Testis (tissue), 2 donors: ENCODE measurements at regions not wholly inside any gene's neighbourhood (a gene's known extent, or its start where the extent isn't known, plus 50 kb on each side); places are given as distances from the start of the nearest gene placed in this dataset.

Source experiments
- DNase-seq: peaks from one replicate; pipeline ENCODE4 v3.0.0-alpha.2; 2019
- H3K27ac ChIP-seq, 2 donors: fragments of 200-600 bp; sonication (generic); one replicate each; pipeline ENCODE4 v1.5.1; 2019
- H3K27me3 ChIP-seq: fragments of 200-600 bp; sonication (generic); one replicate; pipeline ENCODE4 v1.5.1; 2019
- H3K36me3 ChIP-seq: fragments of 200-600 bp; sonication (generic); one replicate; pipeline ENCODE4 v1.5.1; 2017; ENCODE audit warnings: low read depth; ENCODE audit errors: missing control alignments
- H3K4me1 ChIP-seq: fragments of 200-600 bp; sonication (generic); one replicate; pipeline ENCODE4 v1.5.1; 2019
- H3K4me3 ChIP-seq, 2 donors: fragments of 200-600 bp; sonication (generic); one replicate each; pipeline ENCODE4 v1.5.1; 2017 to 2019
- H3K9me3 ChIP-seq: fragments of 200-600 bp; sonication (generic); one replicate; pipeline ENCODE4 v1.5.1; 2017
- POLR2A ChIP-seq: fragments of 450-650 bp; IDR thresholded peaks from one replicate; pipeline ENCODE4 v1.6.1; 2017; ENCODE audit warnings: antibody characterized with exemption, mild to moderate bottlenecking, moderate library complexity
- whole genome bisulfite sequencing, 2 donors: methylation state at CpG; one replicate each; pipeline ENCODE4 v1.1.5; 2018; 5-methylcytosine and 5-hydroxymethylcytosine counted together
- intact Hi-C: fragments of 100-400 bp; cut with DNase I; formaldehyde crosslinking; loops from one replicate; pipeline ENCODE4 v1.15.1; 2023; ENCODE audit warnings: low total_unique reads
- TF ChIP-seq, protein P1 (sequence below), 3 experiments: fragments of 450-650 bp in 2 of 3; fragments of 200-600 bp in 1 of 3; sonication (generic) in 1 of 3; IDR thresholded peaks; one replicate each; pipeline ENCODE4 v1.5.1; 2016 to 2019; ENCODE audit warnings: antibody characterized with exemption in 3 of 3, mild to moderate bottlenecking in 2 of 3, moderate library complexity in 1 of 3

DNA sequence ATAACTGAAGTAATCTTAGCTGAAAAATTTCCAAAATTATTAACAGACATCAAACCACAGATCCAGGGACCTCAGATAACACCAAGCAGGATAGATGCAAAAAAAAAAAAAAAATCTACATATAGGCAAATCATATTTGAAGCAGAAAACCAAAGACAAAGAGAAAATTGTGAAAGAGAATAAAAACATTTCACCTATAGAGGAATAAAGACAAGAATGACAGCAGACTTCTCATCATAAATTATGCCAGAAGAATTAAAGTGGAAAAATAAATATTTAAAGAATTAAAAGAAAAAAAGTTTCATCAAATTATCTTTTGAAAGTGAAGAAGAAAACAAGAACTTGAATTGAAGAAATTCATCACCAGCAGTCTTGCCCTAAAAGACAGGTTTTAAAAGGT is 467.5 kb downstream of the GPAM start:
- no peak for TF ChIP-seq POLR2A
- TF ChIP-seq, protein P1, sequence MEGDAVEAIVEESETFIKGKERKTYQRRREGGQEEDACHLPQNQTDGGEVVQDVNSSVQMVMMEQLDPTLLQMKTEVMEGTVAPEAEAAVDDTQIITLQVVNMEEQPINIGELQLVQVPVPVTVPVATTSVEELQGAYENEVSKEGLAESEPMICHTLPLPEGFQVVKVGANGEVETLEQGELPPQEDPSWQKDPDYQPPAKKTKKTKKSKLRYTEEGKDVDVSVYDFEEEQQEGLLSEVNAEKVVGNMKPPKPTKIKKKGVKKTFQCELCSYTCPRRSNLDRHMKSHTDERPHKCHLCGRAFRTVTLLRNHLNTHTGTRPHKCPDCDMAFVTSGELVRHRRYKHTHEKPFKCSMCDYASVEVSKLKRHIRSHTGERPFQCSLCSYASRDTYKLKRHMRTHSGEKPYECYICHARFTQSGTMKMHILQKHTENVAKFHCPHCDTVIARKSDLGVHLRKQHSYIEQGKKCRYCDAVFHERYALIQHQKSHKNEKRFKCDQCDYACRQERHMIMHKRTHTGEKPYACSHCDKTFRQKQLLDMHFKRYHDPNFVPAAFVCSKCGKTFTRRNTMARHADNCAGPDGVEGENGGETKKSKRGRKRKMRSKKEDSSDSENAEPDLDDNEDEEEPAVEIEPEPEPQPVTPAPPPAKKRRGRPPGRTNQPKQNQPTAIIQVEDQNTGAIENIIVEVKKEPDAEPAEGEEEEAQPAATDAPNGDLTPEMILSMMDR (IDR thresholded peaks at IDR 0.05) = no peak
- no peak overlapping the region for H3K27ac ChIP-seq
- H3K27me3 ChIP-seq = no peaks in the 10 kb centered on the region
- no peak for DNase-seq
- H3K9me3 ChIP-seq = no peaks in the 10 kb centered on the region
- no peak overlapping the region for H3K4me3 ChIP-seq
- no peaks in the 10 kb centered on the region for H3K4me1 ChIP-seq
- no peaks in the 10 kb centered on the region for H3K36me3 ChIP-seq
- intact Hi-C loops = no loop called here

DNA sequence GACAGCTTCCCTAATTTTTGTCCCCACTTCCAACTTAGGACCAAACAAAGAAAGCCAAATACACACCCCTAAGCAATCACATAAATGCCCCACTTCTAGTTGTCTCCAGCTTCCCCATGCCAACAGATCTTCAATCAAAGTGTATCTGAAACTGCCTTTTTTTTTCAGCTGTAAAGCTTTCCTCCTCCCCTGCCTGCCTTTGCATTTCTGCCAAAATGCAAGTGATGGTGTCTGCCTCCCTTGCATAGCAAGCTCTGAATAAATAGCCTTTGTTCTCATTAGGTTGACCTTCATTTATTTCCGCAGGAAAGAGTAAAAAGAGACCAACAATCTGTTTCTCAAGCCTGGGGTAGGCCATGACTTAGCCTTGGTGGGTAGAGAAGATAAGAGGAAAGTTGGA is 459.4 kb downstream of the GPAM start:
- Histone ChIP-seq H3K4me1 (no peaks in the 10 kb centered on the region), H3K36me3 (no peaks in the 10 kb centered on the region), H3K27me3 (no peaks in the 10 kb centered on the region), H3K9me3 (no peaks in the 10 kb centered on the region), H3K27ac (no peak overlapping the region), H3K4me3 (no peak overlapping the region)
- intact Hi-C loops = no loop called here
- 27 to 40% methylated on average over 1 of the region's 1 CpG for WGBS, 2 donors
- DNase-seq = no peak
- TF ChIP-seq POLR2A = no peak
- TF ChIP-seq, protein P1 (IDR thresholded peaks at IDR 0.05) = no peak

DNA sequence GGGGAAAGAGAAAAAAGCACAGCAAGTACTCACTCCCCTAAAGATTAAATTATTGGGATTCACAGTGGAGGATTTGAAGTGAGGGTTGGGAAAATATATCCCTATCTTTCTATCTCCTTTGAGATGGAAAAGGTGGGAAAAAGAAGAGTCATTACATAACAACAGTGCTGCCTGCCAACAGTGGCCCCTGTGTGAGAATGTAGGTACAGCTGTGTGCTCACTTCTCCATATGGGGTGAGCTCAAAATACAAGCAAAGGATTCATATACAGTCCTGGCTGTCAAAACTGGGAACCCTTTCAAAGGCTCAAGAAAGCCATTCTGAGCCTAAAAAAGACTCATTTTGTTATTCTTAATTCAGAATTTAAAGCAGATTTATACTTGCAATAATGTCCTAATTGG is 458.5 kb downstream of the GPAM start:
- Histone ChIP-seq H3K36me3 (no peaks in the 10 kb centered on the region), H3K27ac (no peak overlapping the region), H3K27me3 (no peaks in the 10 kb centered on the region), H3K9me3 (no peaks in the 10 kb centered on the region), H3K4me1 (no peaks in the 10 kb centered on the region), H3K4me3 (no peak overlapping the region)
- TF ChIP-seq, protein P1 (IDR thresholded peaks at IDR 0.05) = no peak
- no peak for TF ChIP-seq POLR2A
- intact Hi-C loops = no loop called here
- no peak for DNase-seq

DNA sequence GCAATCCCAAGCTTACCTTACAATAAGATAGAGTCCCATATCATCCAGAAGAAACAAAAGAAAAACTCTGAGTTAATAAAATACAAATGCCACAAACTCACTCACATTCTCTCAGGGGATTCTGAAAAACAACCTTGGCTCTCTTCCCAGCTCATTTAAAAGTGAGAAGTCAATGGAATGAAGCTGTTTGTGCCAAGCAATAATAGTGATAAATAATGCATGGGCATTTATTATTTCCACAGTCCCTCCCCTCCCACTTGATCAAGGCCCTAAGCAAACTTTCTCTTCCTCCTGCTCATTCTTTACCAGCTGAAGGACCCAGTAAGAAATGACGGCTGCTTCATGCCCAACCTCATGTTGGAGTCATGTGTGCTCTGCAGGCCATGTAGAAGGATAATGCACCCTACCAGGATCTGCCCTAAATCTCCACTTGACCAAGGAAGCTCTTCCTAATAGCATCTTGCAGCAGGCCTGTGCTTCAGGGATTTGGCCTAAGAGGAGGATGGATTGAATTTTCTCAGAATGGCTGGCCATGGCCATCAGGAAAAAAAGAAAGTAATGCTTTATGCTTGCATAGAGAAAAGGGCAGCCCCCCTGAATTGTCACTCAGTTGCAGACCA is 451.3 kb downstream of the GPAM start:
- H3K36me3 ChIP-seq = no peaks in the 10 kb centered on the region
- no peaks in the 10 kb centered on the region for H3K4me1 ChIP-seq
- WGBS, 2 donors = 55 to 64% methylated on average over 1 of the region's 1 CpG
- H3K27me3 ChIP-seq = no peaks in the 10 kb centered on the region
- no peaks in the 10 kb centered on the region for H3K9me3 ChIP-seq
- TF ChIP-seq, protein P1 (IDR thresholded peaks at IDR 0.05) = no peak
- no peak for TF ChIP-seq POLR2A
- H3K27ac ChIP-seq = no peak overlapping the region
- H3K4me3 ChIP-seq = no peak overlapping the region
- intact Hi-C loops = no loop called here
- no peak for DNase-seq

DNA sequence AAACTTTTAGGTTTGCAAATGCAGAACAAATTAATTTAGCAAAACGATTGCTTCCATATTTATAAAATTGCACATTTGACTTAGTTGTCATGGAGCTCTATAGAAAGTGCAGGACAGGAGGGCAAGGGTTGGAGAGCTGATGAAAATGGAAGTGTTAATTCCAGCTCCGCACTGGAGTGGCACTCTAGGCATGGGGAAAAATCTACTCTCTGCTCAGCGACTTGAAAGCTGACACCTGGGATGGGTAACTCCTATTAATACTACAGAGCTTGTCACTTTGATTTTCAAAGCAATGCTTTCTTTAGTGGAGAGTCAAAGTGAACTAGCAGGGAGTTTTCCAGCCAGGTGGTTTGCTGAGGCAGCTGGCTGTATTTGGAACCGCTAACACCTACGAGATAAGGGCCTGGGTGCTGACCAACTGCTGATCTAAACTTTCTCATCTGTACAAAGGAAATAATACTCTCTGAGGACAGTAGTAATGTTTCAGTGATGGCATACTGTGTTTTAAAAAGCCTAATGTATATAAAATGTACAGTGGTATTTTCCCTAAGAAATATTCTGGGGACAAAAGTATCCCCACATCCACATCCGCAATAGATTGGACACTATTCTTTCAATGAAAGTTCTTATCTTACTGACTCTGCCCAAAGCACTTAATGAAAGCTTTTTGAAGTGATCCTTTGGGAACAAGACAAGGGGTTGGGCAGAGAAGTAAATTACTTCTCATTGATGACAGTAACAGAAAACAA is 444.3 kb downstream of the GPAM start:
- Histone ChIP-seq H3K4me1 (no peaks in the 10 kb centered on the region), H3K4me3 (no peak overlapping the region), H3K36me3 (no peaks in the 10 kb centered on the region), H3K27me3 (no peaks in the 10 kb centered on the region), H3K9me3 (no peaks in the 10 kb centered on the region), H3K27ac (no peak overlapping the region)
- TF ChIP-seq, protein P1 (IDR thresholded peaks at IDR 0.05) = no peak
- no peak for TF ChIP-seq POLR2A
- no peak for DNase-seq
- 43 to 54% methylated on average over 6 of the region's 6 CpGs for WGBS, 2 donors
- intact Hi-C loops = no loop called here
